ENCODE measurements at regions not wholly inside any gene's neighbourhood (a gene's known extent, or its start where the extent isn't known, plus 50 kb on each side); places are given as distances from the start of the nearest gene placed in this dataset.

DNA sequence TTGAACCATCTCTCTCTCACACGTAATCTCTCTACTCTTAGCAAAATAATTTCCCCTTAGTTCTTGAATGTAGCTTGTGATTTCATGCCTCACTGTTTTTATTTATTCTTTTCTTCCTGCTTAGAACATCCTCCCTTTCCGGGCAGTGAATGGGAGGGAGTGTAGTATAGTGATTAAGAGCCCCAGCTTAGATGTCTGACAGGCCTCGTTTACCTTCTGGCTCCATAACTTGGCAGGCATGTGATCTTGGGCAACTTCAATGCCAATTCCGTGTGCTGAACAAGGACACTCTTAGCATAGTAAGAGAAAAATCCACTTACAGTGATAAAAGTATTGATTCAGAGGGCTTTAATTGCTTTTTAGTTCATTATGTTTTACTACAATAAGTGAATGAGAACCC, 96.3 kb upstream of the TNPO1 start:
- TF ChIP-seq, protein P1, sequence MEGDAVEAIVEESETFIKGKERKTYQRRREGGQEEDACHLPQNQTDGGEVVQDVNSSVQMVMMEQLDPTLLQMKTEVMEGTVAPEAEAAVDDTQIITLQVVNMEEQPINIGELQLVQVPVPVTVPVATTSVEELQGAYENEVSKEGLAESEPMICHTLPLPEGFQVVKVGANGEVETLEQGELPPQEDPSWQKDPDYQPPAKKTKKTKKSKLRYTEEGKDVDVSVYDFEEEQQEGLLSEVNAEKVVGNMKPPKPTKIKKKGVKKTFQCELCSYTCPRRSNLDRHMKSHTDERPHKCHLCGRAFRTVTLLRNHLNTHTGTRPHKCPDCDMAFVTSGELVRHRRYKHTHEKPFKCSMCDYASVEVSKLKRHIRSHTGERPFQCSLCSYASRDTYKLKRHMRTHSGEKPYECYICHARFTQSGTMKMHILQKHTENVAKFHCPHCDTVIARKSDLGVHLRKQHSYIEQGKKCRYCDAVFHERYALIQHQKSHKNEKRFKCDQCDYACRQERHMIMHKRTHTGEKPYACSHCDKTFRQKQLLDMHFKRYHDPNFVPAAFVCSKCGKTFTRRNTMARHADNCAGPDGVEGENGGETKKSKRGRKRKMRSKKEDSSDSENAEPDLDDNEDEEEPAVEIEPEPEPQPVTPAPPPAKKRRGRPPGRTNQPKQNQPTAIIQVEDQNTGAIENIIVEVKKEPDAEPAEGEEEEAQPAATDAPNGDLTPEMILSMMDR (IDR thresholded peaks at IDR 0.05; ENCODE audit: low read depth, low read length) = no peak
- TF ChIP-seq POLR2A (IDR thresholded peaks at IDR 0.05; ENCODE audit: extremely low read depth, insufficient read length) (no peak), MYC (IDR thresholded peaks at IDR 0.05; ENCODE audit: low read depth, low read length) (no peak)
- TF ChIP-seq, protein P2, sequence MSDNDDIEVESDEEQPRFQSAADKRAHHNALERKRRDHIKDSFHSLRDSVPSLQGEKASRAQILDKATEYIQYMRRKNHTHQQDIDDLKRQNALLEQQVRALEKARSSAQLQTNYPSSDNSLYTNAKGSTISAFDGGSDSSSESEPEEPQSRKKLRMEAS (IDR thresholded peaks at IDR 0.05; ENCODE audit: low read depth, low read length) = no peak
- H3K4me3 ChIP-seq (ENCODE audit: low read depth, low read length) = no peak overlapping the region
- no peak for DNase-seq (ENCODE audit: low read depth)

- DNase-seq (ENCODE audit: low read depth) = no peak
- TF ChIP-seq, protein P2 (IDR thresholded peaks at IDR 0.05; ENCODE audit: low read depth, low read length) = no peak
- TF ChIP-seq POLR2A (IDR thresholded peaks at IDR 0.05; ENCODE audit: extremely low read depth, insufficient read length) = no peak
- TF ChIP-seq MYC (IDR thresholded peaks at IDR 0.05; ENCODE audit: low read depth, low read length) = no peak
- TF ChIP-seq, protein P1 (IDR thresholded peaks at IDR 0.05; ENCODE audit: low read depth, low read length) = no peak
- no peak overlapping the region for H3K4me3 ChIP-seq (ENCODE audit: low read depth, low read length)
Observed at GRCh38 chr5:72711351-72711750, 105.1 kb upstream of the TNPO1 start.

DNA sequence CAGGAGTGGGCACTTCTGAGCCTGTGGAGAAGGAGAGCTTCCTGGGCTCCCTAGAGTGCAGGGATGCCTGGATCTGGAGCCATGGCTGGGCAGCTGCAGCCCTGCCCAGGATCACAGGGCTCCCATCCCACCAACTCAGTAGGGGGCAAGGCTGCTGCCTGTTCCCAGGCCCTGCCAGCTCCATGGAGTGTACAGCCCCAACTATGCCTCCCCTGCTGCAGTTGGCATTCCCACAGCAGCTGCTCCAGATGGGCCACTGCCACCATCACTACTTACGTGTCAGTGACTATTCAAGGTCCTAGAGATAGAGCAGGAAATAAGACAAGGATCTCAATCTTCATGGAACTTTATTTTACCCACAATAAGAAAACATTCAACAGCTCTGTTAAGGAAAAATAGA, 107.1 kb upstream of the TNPO1 start:
- H3K4me3 ChIP-seq (ENCODE audit: low read depth, low read length) = no peak overlapping the region
- no peak for TF ChIP-seq MYC (IDR thresholded peaks at IDR 0.05; ENCODE audit: low read depth, low read length)
- TF ChIP-seq, protein P1 (IDR thresholded peaks at IDR 0.05; ENCODE audit: low read depth, low read length) = no peak
- TF ChIP-seq POLR2A (IDR thresholded peaks at IDR 0.05; ENCODE audit: extremely low read depth, insufficient read length) = no peak
- TF ChIP-seq, protein P2 (IDR thresholded peaks at IDR 0.05; ENCODE audit: low read depth, low read length) = no peak

GRCh38 chr5:72705178-72705577, 111.3 kb upstream of the TNPO1 start:
- TF ChIP-seq, protein P1 (IDR thresholded peaks at IDR 0.05; ENCODE audit: low read depth, low read length) = no peak
- TF ChIP-seq, protein P2 (IDR thresholded peaks at IDR 0.05; ENCODE audit: low read depth, low read length) = no peak
- TF ChIP-seq POLR2A (IDR thresholded peaks at IDR 0.05; ENCODE audit: extremely low read depth, insufficient read length) = no peak
- TF ChIP-seq MYC (IDR thresholded peaks at IDR 0.05; ENCODE audit: low read depth, low read length) = no peak
- no peak overlapping the region for H3K4me3 ChIP-seq (ENCODE audit: low read depth, low read length)
- no peak for DNase-seq (ENCODE audit: low read depth)

More for the DNA sequence above, 107.1 kb upstream of the TNPO1 start:
- DNase-seq (ENCODE audit: low read depth) = no peak

DNA sequence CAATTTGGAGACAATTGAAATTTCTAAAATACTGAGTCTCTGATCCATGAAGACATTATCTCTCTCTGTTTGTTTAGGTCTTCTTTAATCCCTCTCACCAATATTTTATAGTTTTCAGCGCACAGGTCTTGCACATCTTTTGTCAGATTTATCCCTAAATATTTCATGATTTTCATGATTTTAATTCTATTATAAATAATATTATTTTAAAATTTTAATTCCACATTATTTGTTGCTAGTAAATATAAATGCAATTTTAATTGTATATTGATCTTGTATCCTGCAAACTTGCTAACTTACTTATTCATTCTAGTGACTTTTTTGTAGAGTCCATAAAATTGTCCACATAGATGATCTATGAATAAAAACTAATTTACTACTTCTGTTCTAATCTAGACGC, 112.6 kb upstream of the TNPO1 start:
- TF ChIP-seq POLR2A (IDR thresholded peaks at IDR 0.05; ENCODE audit: extremely low read depth, insufficient read length) = no peak
- no peak for TF ChIP-seq MYC (IDR thresholded peaks at IDR 0.05; ENCODE audit: low read depth, low read length)
- TF ChIP-seq, protein P1 (IDR thresholded peaks at IDR 0.05; ENCODE audit: low read depth, low read length) = no peak
- TF ChIP-seq, protein P2 (IDR thresholded peaks at IDR 0.05; ENCODE audit: low read depth, low read length) = no peak
- no peak for DNase-seq (ENCODE audit: low read depth)
- no peak overlapping the region for H3K4me3 ChIP-seq (ENCODE audit: low read depth, low read length)
